Left ventricle myocardium inferior (tissue), 1 donor: ENCODE measurements at regions not wholly inside any gene's neighbourhood (a gene's known extent, or its start where the extent isn't known, plus 50 kb on each side); places are given as distances from the start of the nearest gene placed in this dataset.

ENCODE experiments used
- DNase-seq: peaks from one replicate; pipeline ENCODE4 v3.0.0-alpha.2; 2020
- H3K27ac ChIP-seq: fragments of 200-600 bp; replicated peaks from 2 replicates; pipeline ENCODE4 v1.8.0; 2021
- H3K27me3 ChIP-seq: fragments of 200-600 bp; 2 replicates; pipeline ENCODE4 v1.8.0; 2021; ENCODE audit warnings: low read depth
- H3K36me3 ChIP-seq: fragments of 200-600 bp; 2 replicates; pipeline ENCODE4 v1.8.0; 2021
- H3K4me1 ChIP-seq: fragments of 200-600 bp; 2 replicates; pipeline ENCODE4 v1.8.0; 2021
- H3K4me3 ChIP-seq: fragments of 200-600 bp; 2 replicates; pipeline ENCODE4 v1.8.0; 2021; ENCODE audit warnings: mild to moderate bottlenecking, moderate library complexity
- H3K9me3 ChIP-seq: fragments of 200-600 bp; replicated peaks from 2 replicates; pipeline ENCODE4 v1.8.0; 2021
- CTCF ChIP-seq: fragments of 200-600 bp; IDR thresholded peaks from 2 replicates; pipeline ENCODE4 v1.8.0; 2021; ENCODE audit warnings: antibody characterized with exemption, mild to moderate bottlenecking, borderline replicate concordance
- intact Hi-C: fragments of 100-400 bp; cut with micrococcal nuclease; formaldehyde crosslinking; loops from one replicate; pipeline ENCODE4 v1.11.0; 2022
- donor health status: DM: no; HTN: yes; CAD: no; lungs with severe emphysema.

- H3K9me3 ChIP-seq, result no peaks in the 10 kb centered on the region
- no peak for DNase-seq
- H3K27me3 ChIP-seq, result peaks cover 11% of the 10 kb centered on the region
- intact Hi-C loops, result no loop called here
- no peak for TF ChIP-seq CTCF
- H3K27ac ChIP-seq, result peak overlapping the region; percentile 64
- peaks cover 7% of the 10 kb centered on the region for H3K4me1 ChIP-seq
- no peaks in the 10 kb centered on the region for H3K36me3 ChIP-seq
- H3K4me3 ChIP-seq, result no peak overlapping the region
These were observed 109.8 kb upstream of the FAM20A start for GRCh38 chr17:68710976-68711375.

DNA sequence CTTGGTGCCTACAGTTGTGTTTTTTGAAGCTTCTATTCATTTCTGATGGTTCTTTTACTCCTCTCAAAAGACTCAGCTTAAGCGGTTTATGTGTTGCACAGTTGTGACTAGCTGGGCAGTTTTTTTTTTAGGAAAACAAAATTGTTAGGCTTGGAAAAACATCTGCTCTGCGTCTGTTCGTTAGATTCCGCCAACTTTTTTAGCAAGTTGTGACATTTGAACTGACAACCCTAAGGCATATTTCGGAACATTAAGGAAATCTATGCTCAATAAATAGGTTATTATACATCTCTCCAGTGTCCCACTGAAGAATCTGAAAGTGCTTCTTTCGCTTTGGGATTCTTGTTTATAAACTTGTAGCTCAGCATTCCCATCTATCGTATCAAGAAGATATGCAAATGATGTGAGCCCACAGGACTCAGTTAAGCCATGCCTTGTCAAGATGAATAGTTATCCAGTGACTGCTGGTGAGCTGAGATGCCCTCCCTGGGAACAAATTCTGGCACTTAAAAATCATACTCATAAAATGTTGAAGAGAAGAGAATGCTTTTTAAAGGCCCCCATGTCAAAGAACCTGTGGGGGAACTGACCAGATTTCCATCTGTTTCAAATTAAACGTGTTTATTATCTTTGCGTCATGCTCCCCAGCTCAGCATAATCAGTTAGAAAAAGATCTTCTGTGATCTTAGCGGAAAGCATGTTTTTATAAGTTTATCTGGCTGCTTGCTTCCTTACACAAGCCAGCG, 109.0 kb upstream of the FAM20A start:
- peak overlapping the region; percentile 64 for H3K27ac ChIP-seq
- DNase-seq, result no peak
- H3K4me3 ChIP-seq, result peak overlapping the region; percentile 14
- intact Hi-C loops, result no loop called here
- H3K4me1 ChIP-seq, result peaks cover 7% of the 10 kb centered on the region
- no peak for TF ChIP-seq CTCF
- no peaks in the 10 kb centered on the region for H3K9me3 ChIP-seq
- no peaks in the 10 kb centered on the region for H3K36me3 ChIP-seq
- peaks cover 11% of the 10 kb centered on the region for H3K27me3 ChIP-seq

DNA sequence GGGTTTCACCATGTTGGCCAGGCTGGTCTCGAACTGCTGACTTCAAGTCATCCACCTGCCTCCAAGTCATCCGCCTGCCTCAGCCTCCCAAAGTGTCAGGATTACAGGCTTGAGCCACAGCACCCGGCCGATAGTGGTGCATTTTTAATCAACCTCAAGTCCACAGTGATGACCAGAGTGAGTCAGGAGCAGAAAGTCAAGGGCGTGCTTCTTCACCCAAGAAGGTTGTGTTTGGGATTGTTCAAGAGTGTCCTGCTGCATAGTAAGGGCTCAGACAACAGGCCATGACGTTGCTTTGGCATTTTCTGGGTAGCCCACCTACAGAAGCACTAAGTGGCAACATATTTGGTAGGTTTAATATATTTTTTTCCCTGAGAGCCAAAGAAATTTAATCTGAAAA, 108.3 kb upstream of the FAM20A start:
- H3K4me3 ChIP-seq, result no peak overlapping the region
- H3K36me3 ChIP-seq, result no peaks in the 10 kb centered on the region
- peaks cover 11% of the 10 kb centered on the region for H3K27me3 ChIP-seq
- DNase-seq, result no peak
- no peak for TF ChIP-seq CTCF
- no peaks in the 10 kb centered on the region for H3K9me3 ChIP-seq
- peaks cover 7% of the 10 kb centered on the region for H3K4me1 ChIP-seq
- peak overlapping the region; percentile 64 for H3K27ac ChIP-seq
- intact Hi-C loops, result no loop called here

DNA sequence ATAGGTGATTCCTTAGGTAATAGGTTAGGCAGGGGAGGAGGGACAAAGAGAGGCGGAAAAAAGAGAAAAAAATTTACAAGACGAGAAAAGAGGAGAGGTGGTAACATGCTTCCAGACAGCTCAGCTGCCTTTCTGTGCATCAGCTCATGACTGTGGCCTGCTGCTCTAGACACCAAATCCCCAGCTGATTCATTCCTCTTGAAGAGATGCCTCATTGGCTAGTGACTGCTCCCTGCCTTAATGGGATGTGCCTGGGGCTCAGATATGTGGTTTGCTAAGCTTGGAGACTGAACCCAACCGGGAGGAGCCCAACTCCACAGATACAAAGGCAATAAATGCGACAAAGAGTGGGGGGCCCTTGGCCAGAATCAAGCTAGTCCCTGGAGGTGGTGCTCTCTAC, 105.9 kb upstream of the FAM20A start:
- H3K36me3 ChIP-seq, result no peaks in the 10 kb centered on the region
- no peaks in the 10 kb centered on the region for H3K9me3 ChIP-seq
- TF ChIP-seq CTCF, result no peak
- H3K4me3 ChIP-seq, result no peak overlapping the region
- intact Hi-C loops, result no loop called here
- H3K27ac ChIP-seq, result peak overlapping the region; percentile 55
- H3K27me3 ChIP-seq, result peaks cover 6% of the 10 kb centered on the region
- no peak for DNase-seq
- peaks cover 7% of the 10 kb centered on the region for H3K4me1 ChIP-seq

GRCh38 chr17:68706356-68706920, 105.3 kb upstream of the FAM20A start:
- Histone ChIP-seq H3K9me3 (no peaks in the 10 kb centered on the region), H3K27ac (peak overlapping the region; percentile 55), H3K4me3 (no peak overlapping the region), H3K36me3 (no peaks in the 10 kb centered on the region), H3K27me3 (peaks cover 5% of the 10 kb centered on the region), H3K4me1 (peaks cover 7% of the 10 kb centered on the region)
- intact Hi-C loops, result no loop called here
- no peak for TF ChIP-seq CTCF
- DNase-seq, result no peak
